ENCODE measurements at regions not wholly inside any gene's neighbourhood (a gene's known extent, or its start where the extent isn't known, plus 50 kb on each side); places are given as distances from the start of the nearest gene placed in this dataset.

DNA sequence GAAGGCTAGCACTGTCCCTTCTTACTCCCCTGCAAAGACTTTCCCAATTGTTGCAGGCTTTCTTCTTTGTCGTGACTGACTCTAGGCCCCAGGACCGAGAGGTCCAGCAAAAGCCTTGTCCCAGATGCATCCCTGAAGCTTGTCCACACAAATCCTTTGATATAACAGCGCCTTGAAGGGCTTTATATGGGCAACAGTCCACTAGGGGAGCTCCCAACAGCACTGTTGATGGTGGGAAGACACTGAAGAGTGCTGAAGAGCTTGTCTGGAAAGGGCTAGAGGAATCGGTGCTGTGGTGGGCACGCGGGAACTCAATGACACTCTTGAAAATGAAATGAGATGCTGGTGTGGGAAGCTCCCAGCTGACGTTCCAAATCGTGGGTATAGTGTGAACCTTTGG is 316.1 kb upstream of the CDH4 start:
- DNase-seq (no peak), ATAC-seq (ENCODE audit: insufficient read depth, low FRiP score) (no peak)
- WGBS, 2 donors = 75 to 78% methylated on average over 8 of the region's 8 CpGs
- Histone ChIP-seq H3K9me3 (ENCODE audit: control insufficient read depth in 4 of 4, insufficient read depth in 3 of 4, low read length in 3 of 4) (peaks cover 0 to 2% (median 0%) of the 10 kb centered on the region in 4 donors), H3K4me3 (no peak overlapping the region), H3K27me3 (ENCODE audit: control insufficient read depth in 3 of 3, insufficient read depth in 3 of 3, low read length in 2 of 3) (peaks cover 0 to 6% (median 0%) of the 10 kb centered on the region in 3 donors), H3K4me1 (ENCODE audit: control insufficient read depth in 5 of 5, insufficient read depth in 5 of 5, low read length in 5 of 5) (no peaks in the 10 kb centered on the region), H3K36me3 (ENCODE audit: control insufficient read depth in 4 of 4, insufficient read depth in 4 of 4, low read length in 4 of 4) (no peaks in the 10 kb centered on the region), H3K27ac (ENCODE audit: low read depth in 1 of 2, low read length in 1 of 2) (no peak overlapping the region), H3K9ac (ENCODE audit: insufficient read depth in 1 of 2, low read length in 2 of 2) (no peak overlapping the region)
- TF ChIP-seq, protein P1, sequence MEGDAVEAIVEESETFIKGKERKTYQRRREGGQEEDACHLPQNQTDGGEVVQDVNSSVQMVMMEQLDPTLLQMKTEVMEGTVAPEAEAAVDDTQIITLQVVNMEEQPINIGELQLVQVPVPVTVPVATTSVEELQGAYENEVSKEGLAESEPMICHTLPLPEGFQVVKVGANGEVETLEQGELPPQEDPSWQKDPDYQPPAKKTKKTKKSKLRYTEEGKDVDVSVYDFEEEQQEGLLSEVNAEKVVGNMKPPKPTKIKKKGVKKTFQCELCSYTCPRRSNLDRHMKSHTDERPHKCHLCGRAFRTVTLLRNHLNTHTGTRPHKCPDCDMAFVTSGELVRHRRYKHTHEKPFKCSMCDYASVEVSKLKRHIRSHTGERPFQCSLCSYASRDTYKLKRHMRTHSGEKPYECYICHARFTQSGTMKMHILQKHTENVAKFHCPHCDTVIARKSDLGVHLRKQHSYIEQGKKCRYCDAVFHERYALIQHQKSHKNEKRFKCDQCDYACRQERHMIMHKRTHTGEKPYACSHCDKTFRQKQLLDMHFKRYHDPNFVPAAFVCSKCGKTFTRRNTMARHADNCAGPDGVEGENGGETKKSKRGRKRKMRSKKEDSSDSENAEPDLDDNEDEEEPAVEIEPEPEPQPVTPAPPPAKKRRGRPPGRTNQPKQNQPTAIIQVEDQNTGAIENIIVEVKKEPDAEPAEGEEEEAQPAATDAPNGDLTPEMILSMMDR (IDR thresholded peaks at IDR 0.05; ENCODE audit: control extremely low read depth, extremely low read depth) = no peak

DNA sequence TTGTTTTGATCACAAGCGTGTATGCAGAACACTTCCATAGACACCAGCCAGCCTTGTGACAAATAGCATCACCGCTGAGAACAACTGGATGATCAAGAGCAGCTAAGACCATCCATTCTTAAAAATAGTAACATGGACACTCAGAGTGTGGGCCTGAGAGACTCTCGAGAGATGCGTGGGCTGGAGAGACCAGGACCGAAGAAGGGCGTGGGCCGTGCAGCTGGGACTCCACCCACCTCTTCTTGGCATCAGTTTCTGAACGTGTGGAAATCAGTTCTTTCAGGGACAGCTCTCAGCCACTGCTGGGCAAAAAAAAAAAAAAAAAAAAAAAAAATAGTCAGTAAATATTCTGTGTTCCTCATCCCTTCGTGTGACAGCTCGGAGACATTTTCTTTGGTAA is 314.5 kb upstream of the CDH4 start:
- Histone ChIP-seq H3K27me3 (ENCODE audit: control insufficient read depth in 3 of 3, insufficient read depth in 3 of 3, low read length in 2 of 3) (peaks cover 0 to 9% (median 0%) of the 10 kb centered on the region in 3 donors), H3K9me3 (ENCODE audit: control insufficient read depth in 4 of 4, insufficient read depth in 3 of 4, low read length in 3 of 4) (no peaks in the 10 kb centered on the region), H3K4me1 (ENCODE audit: control insufficient read depth in 5 of 5, insufficient read depth in 5 of 5, low read length in 5 of 5) (no peaks in the 10 kb centered on the region), H3K4me3 (no peak overlapping the region), H3K27ac (ENCODE audit: low read depth in 1 of 2, low read length in 1 of 2) (no peak overlapping the region), H3K36me3 (ENCODE audit: control insufficient read depth in 4 of 4, insufficient read depth in 4 of 4, low read length in 4 of 4) (no peaks in the 10 kb centered on the region), H3K9ac (ENCODE audit: insufficient read depth in 1 of 2, low read length in 2 of 2) (no peak overlapping the region)
- WGBS, 2 donors = 70 to 89% methylated on average over 10 of the region's 10 CpGs
- ATAC-seq (ENCODE audit: insufficient read depth, low FRiP score) = no peak
- TF ChIP-seq, protein P1 (IDR thresholded peaks at IDR 0.05; ENCODE audit: control extremely low read depth, extremely low read depth) = no peak
- DNase-seq = no peak

DNA sequence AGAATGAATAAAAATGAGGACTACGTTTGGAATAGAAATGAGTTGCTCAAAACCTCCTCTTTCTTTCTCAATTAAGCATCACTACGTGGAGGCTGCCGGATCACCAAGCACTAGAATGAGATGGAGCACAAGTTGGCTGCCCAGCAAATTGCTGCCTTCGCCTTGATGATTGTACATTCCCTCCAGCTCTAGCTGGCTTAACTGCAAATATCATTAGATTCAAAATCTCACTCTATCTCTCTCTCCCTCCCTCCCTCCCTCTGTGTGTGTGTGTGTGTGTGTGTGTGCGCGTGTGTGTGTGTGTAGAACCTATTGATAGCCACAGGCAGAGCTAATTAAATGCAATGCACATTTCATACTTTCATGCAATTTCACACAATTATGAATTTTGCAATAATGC is 310.7 kb upstream of the CDH4 start:
- H3K27me3 ChIP-seq (ENCODE audit: control insufficient read depth in 3 of 3, insufficient read depth in 3 of 3, low read length in 2 of 3) = peaks cover 0 to 6% (median 0%) of the 10 kb centered on the region in 3 donors
- no peaks in the 10 kb centered on the region for H3K36me3 ChIP-seq (ENCODE audit: control insufficient read depth in 4 of 4, insufficient read depth in 4 of 4, low read length in 4 of 4)
- H3K4me3 ChIP-seq = no peak overlapping the region
- H3K27ac ChIP-seq (ENCODE audit: low read depth in 1 of 2, low read length in 1 of 2) = no peak overlapping the region
- H3K9me3 ChIP-seq (ENCODE audit: control insufficient read depth in 4 of 4, insufficient read depth in 3 of 4, low read length in 3 of 4) = no peaks in the 10 kb centered on the region
- no peak overlapping the region for H3K9ac ChIP-seq (ENCODE audit: insufficient read depth in 1 of 2, low read length in 2 of 2)
- WGBS, 2 donors = 88 to 89% methylated on average over 6 of the region's 6 CpGs
- H3K4me1 ChIP-seq (ENCODE audit: control insufficient read depth in 5 of 5, insufficient read depth in 5 of 5, low read length in 5 of 5) = no peaks in the 10 kb centered on the region
- TF ChIP-seq, protein P1 (IDR thresholded peaks at IDR 0.05; ENCODE audit: control extremely low read depth, extremely low read depth) = no peak
- ATAC-seq (ENCODE audit: insufficient read depth, low FRiP score) (no peak), DNase-seq (no peak)

- ATAC-seq (ENCODE audit: insufficient read depth, low FRiP score) (no peak), DNase-seq (no peak)
- H3K4me3 ChIP-seq = no peak overlapping the region
- peaks cover 0 to 2% (median 0%) of the 10 kb centered on the region in 4 donors for H3K9me3 ChIP-seq (ENCODE audit: control insufficient read depth in 4 of 4, insufficient read depth in 3 of 4, low read length in 3 of 4)
- H3K4me1 ChIP-seq (ENCODE audit: control insufficient read depth in 5 of 5, insufficient read depth in 5 of 5, low read length in 5 of 5) = peaks cover 0 to 16% (median 8%) of the 10 kb centered on the region in 5 donors
- H3K36me3 ChIP-seq (ENCODE audit: control insufficient read depth in 4 of 4, insufficient read depth in 4 of 4, low read length in 4 of 4) = no peaks in the 10 kb centered on the region
- no peak overlapping the region for H3K27ac ChIP-seq (ENCODE audit: low read depth in 1 of 2, low read length in 1 of 2)
- H3K9ac ChIP-seq (ENCODE audit: insufficient read depth in 1 of 2, low read length in 2 of 2) = no peak overlapping the region
- WGBS, 2 donors = 86 to 90% methylated on average over 7 of the region's 7 CpGs
- TF ChIP-seq, protein P1 (IDR thresholded peaks at IDR 0.05; ENCODE audit: control extremely low read depth, extremely low read depth) = no peak
- no peaks in the 10 kb centered on the region for H3K27me3 ChIP-seq (ENCODE audit: control insufficient read depth in 3 of 3, insufficient read depth in 3 of 3, low read length in 2 of 3)
Measured at GRCh38 chr20:60947819-60948218, 304.2 kb upstream of the CDH4 start.

Data from lung (tissue), 11 donors.